ENCODE measurements at regions not wholly inside any gene's neighbourhood (a gene's known extent, or its start where the extent isn't known, plus 50 kb on each side); places are given as distances from the start of the nearest gene placed in this dataset.
"Not testable (repeated sequence)": the region's sequence is repeated elsewhere in the genome, so short reads cannot be mapped to it uniquely, and the experiment has no call there.

GRCh38 chr10:33080467-33080866 lies 122.4 kb upstream of the ITGB1 start:
- Mint-ChIP-seq H3K9me3 (peaks cover 3 to 24% (median 6%) of the 10 kb centered on the region in 7 donors), H3K36me3 (peaks cover 0 to 14% of the 10 kb centered on the region in 2 donors), H3K27me3 (peaks cover 13 to 17% (median 15%) of the 10 kb centered on the region in 3 donors)
- not testable (repeated sequence) for H3K4me1 Mint-ChIP-seq; H3K4me3 Mint-ChIP-seq; H3K27ac Mint-ChIP-seq; DNase-seq; ATAC-seq (ENCODE audit: low read depth in 2 of 2)

GRCh38 chr10:33074443-33074842 lies 116.4 kb upstream of the ITGB1 start:
- Mint-ChIP-seq H3K27ac (no peak overlapping the region), H3K9me3 (peaks cover 0 to 22% (median 4%) of the 10 kb centered on the region in 7 donors), H3K4me1 (peaks cover 0 to under 1% (median 0%) of the 10 kb centered on the region in 3 donors), H3K36me3 (peaks cover 0 to 4% of the 10 kb centered on the region in 2 donors), H3K4me3 (no peak overlapping the region), H3K27me3 (peaks cover 3 to 9% (median 7%) of the 10 kb centered on the region in 3 donors)
- no peak for ATAC-seq (ENCODE audit: low read depth in 2 of 2)
- DNase-seq, result no peak

- peaks cover 0 to 4% of the 10 kb centered on the region in 2 donors for H3K36me3 Mint-ChIP-seq
- ATAC-seq (ENCODE audit: low read depth in 2 of 2), result no peak
- no peak overlapping the region for H3K4me3 Mint-ChIP-seq
- H3K27ac Mint-ChIP-seq, result no peak overlapping the region
- H3K9me3 Mint-ChIP-seq, result peaks cover 0 to 22% (median 4%) of the 10 kb centered on the region in 7 donors
- DNase-seq, result no peak
- peaks cover 0 to 2% (median 0%) of the 10 kb centered on the region in 3 donors for H3K4me1 Mint-ChIP-seq
- H3K27me3 Mint-ChIP-seq, result peaks cover 0 to 12% (median 9%) of the 10 kb centered on the region in 3 donors
These were observed 115.8 kb upstream of the ITGB1 start for GRCh38 chr10:33073641-33074415.

- Mint-ChIP-seq H3K27ac (peak overlapping the region in 1 of 6 donors; percentile 23), H3K4me3 (no peak overlapping the region)
These were observed 113.8 kb upstream of the ITGB1 start for GRCh38 chr10:33071857-33072256.

GRCh38 chr10:33070101-33070500 lies 112.1 kb upstream of the ITGB1 start:
- Mint-ChIP-seq H3K4me3 (no peak overlapping the region), H3K27ac (peak overlapping the region in 1 of 6 donors; percentile 59), H3K36me3 (peaks cover 0 to 4% of the 10 kb centered on the region in 2 donors), H3K9me3 (peaks cover 1 to 7% (median 4%) of the 10 kb centered on the region in 7 donors), H3K4me1 (peaks cover 0 to 2% (median 0%) of the 10 kb centered on the region in 3 donors), H3K27me3 (peaks cover 0 to 20% (median 14%) of the 10 kb centered on the region in 3 donors)
- ATAC-seq (ENCODE audit: low read depth in 2 of 2), result no peak
- no peak for DNase-seq

More at GRCh38 chr10:33071857-33072256, 113.8 kb upstream of the ITGB1 start:
- H3K27me3 Mint-ChIP-seq, result peaks cover 0 to 20% (median 14%) of the 10 kb centered on the region in 3 donors
- DNase-seq (no peak), ATAC-seq (ENCODE audit: low read depth in 2 of 2) (no peak)
- H3K4me1 Mint-ChIP-seq, result peaks cover 0 to 2% (median 0%) of the 10 kb centered on the region in 3 donors
- H3K36me3 Mint-ChIP-seq, result peaks cover 0 to 4% of the 10 kb centered on the region in 2 donors
- H3K9me3 Mint-ChIP-seq, result peaks cover 1 to 7% (median 4%) of the 10 kb centered on the region in 7 donors

GRCh38 chr10:33067917-33068316 lies 109.9 kb upstream of the ITGB1 start:
- peaks cover 0 to 20% (median 8%) of the 10 kb centered on the region in 3 donors for H3K27me3 Mint-ChIP-seq
- peaks cover 0 to 7% (median 4%) of the 10 kb centered on the region in 7 donors for H3K9me3 Mint-ChIP-seq
- peaks cover 0 to 2% (median 0%) of the 10 kb centered on the region in 3 donors for H3K4me1 Mint-ChIP-seq
- H3K4me3 Mint-ChIP-seq, result no peak overlapping the region
- peak overlapping the region in 1 of 6 donors; percentile 38 for H3K27ac Mint-ChIP-seq
- H3K36me3 Mint-ChIP-seq, result peaks cover 0 to 4% of the 10 kb centered on the region in 2 donors
- DNase-seq (no peak), ATAC-seq (ENCODE audit: low read depth in 2 of 2) (no peak)

- peaks cover 3 to 22% (median 9%) of the 10 kb centered on the region in 3 donors for H3K27me3 Mint-ChIP-seq
These were observed 109.5 kb upstream of the ITGB1 start for GRCh38 chr10:33067481-33067880.

GRCh38 chr10:33066558-33067236 lies 108.7 kb upstream of the ITGB1 start:
- Mint-ChIP-seq H3K4me1 (peaks cover 0 to 2% (median 0%) of the 10 kb centered on the region in 3 donors), H3K4me3 (no peak overlapping the region), H3K27me3 (peaks cover 6 to 25% (median 13%) of the 10 kb centered on the region in 3 donors), H3K27ac (no peak overlapping the region), H3K9me3 (peaks cover 0 to 7% (median 4%) of the 10 kb centered on the region in 7 donors), H3K36me3 (peaks cover 0 to 4% of the 10 kb centered on the region in 2 donors)
- no peak for DNase-seq
- no peak for ATAC-seq (ENCODE audit: low read depth in 2 of 2)

More at GRCh38 chr10:33067481-33067880, 109.5 kb upstream of the ITGB1 start:
- H3K27ac Mint-ChIP-seq, result no peak overlapping the region
- ATAC-seq (ENCODE audit: low read depth in 2 of 2) (no peak), DNase-seq (no peak)
- H3K4me1 Mint-ChIP-seq, result peaks cover 0 to 2% (median 0%) of the 10 kb centered on the region in 3 donors
- H3K9me3 Mint-ChIP-seq, result peaks cover 0 to 7% (median 4%) of the 10 kb centered on the region in 7 donors
- H3K4me3 Mint-ChIP-seq, result no peak overlapping the region
- peaks cover 0 to 4% of the 10 kb centered on the region in 2 donors for H3K36me3 Mint-ChIP-seq

- Mint-ChIP-seq H3K27ac (peak overlapping the region in 2 of 6 donors; percentile 21 to 48), H3K4me3 (no peak overlapping the region), H3K36me3 (no peaks in the 10 kb centered on the region), H3K9me3 (peaks cover 0 to 7% (median 1%) of the 10 kb centered on the region in 7 donors), H3K4me1 (peaks cover 0 to 2% (median 0%) of the 10 kb centered on the region in 3 donors), H3K27me3 (peaks cover 6 to 26% (median 10%) of the 10 kb centered on the region in 3 donors)
- ATAC-seq (ENCODE audit: low read depth in 2 of 2) (no peak), DNase-seq (no peak)
These were observed 107.1 kb upstream of the ITGB1 start for GRCh38 chr10:33065111-33065510.

GRCh38 chr10:33064706-33065105 lies 106.7 kb upstream of the ITGB1 start:
- H3K27ac Mint-ChIP-seq, result peak overlapping the region in 1 of 6 donors; percentile 43
- no peaks in the 10 kb centered on the region for H3K36me3 Mint-ChIP-seq
- peaks cover 0 to 2% (median 0%) of the 10 kb centered on the region in 3 donors for H3K4me1 Mint-ChIP-seq
- peaks cover 6 to 26% (median 10%) of the 10 kb centered on the region in 3 donors for H3K27me3 Mint-ChIP-seq
- no peak for DNase-seq
- H3K9me3 Mint-ChIP-seq, result peaks cover 0 to 7% (median 0%) of the 10 kb centered on the region in 7 donors
- no peak for ATAC-seq (ENCODE audit: low read depth in 2 of 2)
- no peak overlapping the region for H3K4me3 Mint-ChIP-seq

- DNase-seq, result no peak
- Mint-ChIP-seq H3K9me3 (peaks cover 0 to 3% (median 0%) of the 10 kb centered on the region in 7 donors), H3K27me3 (peaks cover 10 to 36% (median 32%) of the 10 kb centered on the region in 3 donors), H3K36me3 (no peaks in the 10 kb centered on the region), H3K4me1 (no peaks in the 10 kb centered on the region), H3K27ac (no peak overlapping the region), H3K4me3 (no peak overlapping the region)
- no peak for ATAC-seq (ENCODE audit: low read depth in 2 of 2)
These were observed 99.6 kb upstream of the ITGB1 start for GRCh38 chr10:33057620-33058019.

- H3K9me3 Mint-ChIP-seq, result no peaks in the 10 kb centered on the region
- H3K4me1 Mint-ChIP-seq, result no peaks in the 10 kb centered on the region
- DNase-seq (no peak), ATAC-seq (ENCODE audit: low read depth in 2 of 2) (no peak)
- no peak overlapping the region for H3K4me3 Mint-ChIP-seq
- H3K27me3 Mint-ChIP-seq, result peaks cover 5 to 36% (median 27%) of the 10 kb centered on the region in 3 donors
- H3K27ac Mint-ChIP-seq, result peak overlapping the region in 1 of 6 donors; percentile 45
- H3K36me3 Mint-ChIP-seq, result no peaks in the 10 kb centered on the region
These were observed 99.0 kb upstream of the ITGB1 start for GRCh38 chr10:33056828-33057596.

GRCh38 chr10:33055625-33056024 lies 97.6 kb upstream of the ITGB1 start:
- Mint-ChIP-seq H3K27me3 (peaks cover 4 to 36% (median 27%) of the 10 kb centered on the region in 3 donors), H3K4me1 (peaks cover 0 to under 1% (median 0%) of the 10 kb centered on the region in 3 donors), H3K27ac (no peak overlapping the region), H3K9me3 (no peaks in the 10 kb centered on the region), H3K36me3 (no peaks in the 10 kb centered on the region), H3K4me3 (no peak overlapping the region)
- ATAC-seq (ENCODE audit: low read depth in 2 of 2) (no peak), DNase-seq (no peak)
